SKM-1 (cell line): ENCODE measurements at regions not wholly inside any gene's neighbourhood (a gene's known extent, or its start where the extent isn't known, plus 50 kb on each side); places are given as distances from the start of the nearest gene placed in this dataset.

Experiments used
- DNase-seq: peaks from one replicate; lab custom pipeline; 2025; ENCODE audit not compliant: unreplicated experiment; lab: John Stamatoyannopoulos, UW

GRCh38 chr6:95352064-95352795 lies 225.1 kb upstream of the MANEA start:
- DNase-seq: no peak

GRCh38 chr6:95354551-95354950 lies 222.8 kb upstream of the MANEA start:
- no peak for DNase-seq

GRCh38 chr6:95357380-95358020 lies 219.8 kb upstream of the MANEA start:
- no peak for DNase-seq

- DNase-seq: no peak
Observed at GRCh38 chr6:95364016-95364604, 213.2 kb upstream of the MANEA start.

GRCh38 chr6:95365454-95365853 lies 211.9 kb upstream of the MANEA start:
- no peak for DNase-seq

GRCh38 chr6:95366414-95366813 lies 210.9 kb upstream of the MANEA start:
- no peak for DNase-seq

- DNase-seq: no peak
Observed at GRCh38 chr6:95383878-95384277, 193.5 kb upstream of the MANEA start.

GRCh38 chr6:95384988-95385387 lies 192.3 kb upstream of the MANEA start:
- DNase-seq: no peak

GRCh38 chr6:95387845-95388244 lies 189.5 kb upstream of the MANEA start:
- DNase-seq: no peak

GRCh38 chr6:95404777-95405176 lies 172.6 kb upstream of the MANEA start:
- DNase-seq: no peak

- DNase-seq: no peak
Observed at GRCh38 chr6:95408111-95408510, 169.2 kb upstream of the MANEA start.

GRCh38 chr6:95410168-95410567 lies 167.2 kb upstream of the MANEA start:
- no peak for DNase-seq

- no peak for DNase-seq
Observed at GRCh38 chr6:95413789-95414188, 163.5 kb upstream of the MANEA start.

- DNase-seq: no peak
Observed at GRCh38 chr6:95417856-95418255, 159.5 kb upstream of the MANEA start.

GRCh38 chr6:95420792-95421191 lies 156.5 kb upstream of the MANEA start:
- DNase-seq: no peak

GRCh38 chr6:95423331-95423730 lies 154.0 kb upstream of the MANEA start:
- DNase-seq: no peak

GRCh38 chr6:95431637-95432228 lies 145.6 kb upstream of the MANEA start:
- peak; percentile 24 for DNase-seq

- DNase-seq: no peak
Observed at GRCh38 chr6:95439741-95440140, 137.6 kb upstream of the MANEA start.

- DNase-seq: no peak
Observed at GRCh38 chr6:95448208-95448607, 129.1 kb upstream of the MANEA start.

GRCh38 chr6:95469511-95469910 lies 107.8 kb upstream of the MANEA start:
- no peak for DNase-seq

GRCh38 chr6:95478941-95479340 lies 98.4 kb upstream of the MANEA start:
- DNase-seq: no peak

GRCh38 chr6:95487817-95488216 lies 89.5 kb upstream of the MANEA start:
- DNase-seq: no peak
